ENCODE measurements at regions not wholly inside any gene's neighbourhood (a gene's known extent, or its start where the extent isn't known, plus 50 kb on each side); places are given as distances from the start of the nearest gene placed in this dataset.

DNA sequence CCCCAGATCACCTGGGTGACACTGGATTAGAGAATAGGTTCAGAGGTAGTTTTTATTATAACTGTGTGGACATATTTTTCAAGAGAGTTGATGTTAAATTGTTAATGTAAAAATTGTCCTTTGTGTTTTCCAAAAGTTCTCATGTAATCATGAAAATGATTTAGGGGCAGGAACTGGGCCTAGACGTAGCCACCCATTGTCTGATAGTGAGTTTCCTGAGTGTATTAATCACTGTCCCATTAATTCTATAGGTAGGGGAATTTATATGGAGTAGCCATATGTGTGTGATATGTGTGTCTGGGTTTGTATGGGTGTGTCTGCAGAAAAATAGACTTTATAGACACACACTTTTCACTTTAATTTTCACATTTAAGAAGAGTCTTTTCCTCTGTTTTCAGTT lies 144.6 kb upstream of the RAI14 start:
- FAIRE-seq, result no peak

DNA sequence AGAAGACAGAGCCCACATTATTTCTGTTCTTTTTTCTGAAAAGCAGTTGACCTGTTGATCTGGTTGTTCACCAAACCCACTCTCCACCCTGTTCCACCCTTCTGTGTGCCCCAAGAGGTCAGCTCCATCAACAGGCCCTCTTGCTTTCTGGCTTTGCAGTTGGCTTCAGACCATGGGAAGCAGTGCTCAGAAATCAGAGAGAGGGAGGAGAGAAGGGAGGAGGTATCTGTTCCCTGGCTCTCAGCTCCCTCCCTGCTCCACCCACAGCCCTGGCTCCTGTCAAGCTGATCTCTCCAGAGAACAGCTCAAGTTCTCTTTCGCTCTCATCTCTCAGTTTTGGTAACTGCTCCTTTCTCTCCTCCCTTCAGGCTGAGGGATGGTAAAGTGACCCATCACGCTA lies 144.2 kb upstream of the RAI14 start:
- FAIRE-seq, result no peak

DNA sequence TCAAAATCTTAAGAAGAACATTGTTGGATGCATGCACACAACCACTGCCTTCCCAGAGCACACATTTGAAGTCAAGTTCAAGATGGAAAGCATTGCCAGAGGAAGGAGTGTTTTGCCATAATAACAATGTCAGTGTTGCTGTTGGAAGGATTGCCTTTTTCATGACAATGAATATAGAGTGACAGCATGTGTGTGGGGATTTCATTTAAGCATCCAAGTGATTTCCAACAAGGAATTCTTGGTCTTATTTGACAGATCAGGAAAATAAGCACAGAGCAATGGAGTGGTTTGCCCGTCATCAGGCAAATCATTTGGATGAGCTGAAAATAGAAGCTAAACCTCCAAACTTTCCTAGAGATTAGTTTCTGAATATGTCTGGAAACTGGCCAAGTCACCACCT lies 140.0 kb upstream of the RAI14 start:
- no peak for FAIRE-seq

DNA sequence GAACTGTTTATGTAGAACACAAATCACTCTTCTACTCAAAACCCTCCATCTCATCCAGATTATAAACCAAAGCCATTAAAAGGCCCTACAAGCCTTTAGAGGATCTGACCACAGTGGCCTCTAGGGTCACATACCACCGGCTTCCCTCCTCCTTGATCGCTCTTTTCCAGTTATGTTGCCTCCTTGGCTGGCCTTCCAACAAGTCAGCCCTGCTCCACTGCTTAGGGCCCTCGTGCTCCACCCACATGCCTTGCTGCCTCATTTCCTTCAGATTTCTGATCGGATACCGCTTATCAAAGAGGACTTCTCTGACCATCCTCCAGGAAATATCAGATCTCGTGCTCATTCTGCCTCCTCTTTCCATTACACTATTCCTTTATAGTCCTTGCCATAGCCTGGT lies 139.4 kb upstream of the RAI14 start:
- FAIRE-seq, result no peak

DNA sequence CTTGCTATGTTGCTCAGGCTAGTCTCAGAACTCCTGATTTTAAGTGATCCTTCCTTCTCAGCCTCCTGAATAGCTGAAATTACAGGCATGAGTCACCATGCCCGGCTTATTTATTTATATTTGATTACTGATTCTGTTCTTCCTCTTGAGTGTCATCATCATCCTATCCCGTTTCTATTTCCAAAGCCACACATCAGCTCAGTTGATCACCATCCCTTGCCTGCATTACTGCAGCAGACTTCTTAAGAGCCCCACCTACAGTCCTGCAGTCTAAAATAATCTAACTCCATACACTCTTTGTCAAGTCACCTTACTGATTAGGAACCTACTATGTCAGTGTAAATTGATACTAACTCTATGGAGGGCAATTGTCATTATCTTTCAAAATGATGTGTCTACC lies 138.9 kb upstream of the RAI14 start:
- no peak for FAIRE-seq

DNA sequence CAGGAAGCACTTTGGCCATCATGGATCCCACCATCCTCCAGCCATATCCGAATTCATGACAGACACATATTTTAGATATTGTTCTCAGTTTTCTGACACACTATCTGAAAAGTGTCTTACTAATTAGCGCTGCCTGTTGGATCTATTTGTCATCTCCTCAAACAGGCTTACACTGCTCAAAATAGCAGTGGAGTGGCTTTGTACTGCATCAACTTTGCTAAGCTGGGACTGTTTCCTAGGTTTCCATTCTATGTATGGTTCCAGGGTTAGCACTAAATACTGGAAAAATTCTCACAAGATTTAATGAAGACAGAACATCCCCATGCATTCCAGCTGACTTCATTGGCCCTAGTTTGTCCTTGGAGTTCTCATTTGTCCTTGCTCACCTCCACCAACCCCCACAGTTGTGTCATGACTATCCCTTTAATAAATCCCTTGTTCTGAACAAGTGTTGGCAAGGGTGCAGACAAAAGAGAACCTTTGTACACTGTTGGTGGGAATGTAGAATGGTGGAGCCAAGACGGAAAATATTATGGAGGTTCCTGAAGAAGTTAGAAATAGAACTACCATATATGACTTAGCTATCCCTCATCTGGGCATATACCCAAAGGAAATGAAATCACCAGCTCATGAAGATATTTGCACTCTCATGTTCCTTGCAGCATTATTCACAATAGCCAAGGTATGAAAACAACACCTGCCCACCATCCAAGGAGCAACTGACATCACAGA lies 136.5 kb upstream of the RAI14 start:
- FAIRE-seq, result no peak

DNA sequence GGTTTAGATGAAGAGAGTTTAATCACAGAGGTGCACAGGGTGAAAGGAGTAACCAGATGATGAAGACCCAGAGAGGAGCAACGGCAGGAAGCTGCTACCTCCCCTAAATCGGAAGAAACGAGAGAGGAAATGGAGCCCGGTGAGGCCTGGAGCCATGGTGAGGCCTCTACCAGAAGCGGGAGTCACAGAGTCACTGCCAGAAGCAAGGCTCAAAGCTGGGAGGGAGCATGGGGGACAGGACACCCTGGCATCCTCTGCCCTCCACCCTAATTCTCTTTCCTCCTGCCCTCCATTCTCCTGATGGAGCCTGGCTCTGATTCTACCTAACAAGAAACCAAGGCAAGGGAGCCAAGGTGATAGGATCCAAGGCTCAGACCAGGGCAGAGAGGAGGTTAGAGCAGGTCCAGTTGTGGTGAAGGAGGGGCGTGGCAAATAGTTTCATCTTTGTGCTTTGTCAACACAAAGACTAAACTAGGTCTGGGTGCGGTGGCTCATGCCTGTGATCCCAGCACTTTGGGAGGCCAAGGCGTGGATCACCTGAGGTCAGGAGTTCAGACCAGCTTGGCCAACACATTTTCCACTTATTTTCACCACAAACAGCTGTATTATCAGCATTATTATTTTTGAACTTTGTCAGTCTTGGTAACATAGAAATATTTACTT lies 134.4 kb upstream of the RAI14 start:
- FAIRE-seq, result no peak

DNA sequence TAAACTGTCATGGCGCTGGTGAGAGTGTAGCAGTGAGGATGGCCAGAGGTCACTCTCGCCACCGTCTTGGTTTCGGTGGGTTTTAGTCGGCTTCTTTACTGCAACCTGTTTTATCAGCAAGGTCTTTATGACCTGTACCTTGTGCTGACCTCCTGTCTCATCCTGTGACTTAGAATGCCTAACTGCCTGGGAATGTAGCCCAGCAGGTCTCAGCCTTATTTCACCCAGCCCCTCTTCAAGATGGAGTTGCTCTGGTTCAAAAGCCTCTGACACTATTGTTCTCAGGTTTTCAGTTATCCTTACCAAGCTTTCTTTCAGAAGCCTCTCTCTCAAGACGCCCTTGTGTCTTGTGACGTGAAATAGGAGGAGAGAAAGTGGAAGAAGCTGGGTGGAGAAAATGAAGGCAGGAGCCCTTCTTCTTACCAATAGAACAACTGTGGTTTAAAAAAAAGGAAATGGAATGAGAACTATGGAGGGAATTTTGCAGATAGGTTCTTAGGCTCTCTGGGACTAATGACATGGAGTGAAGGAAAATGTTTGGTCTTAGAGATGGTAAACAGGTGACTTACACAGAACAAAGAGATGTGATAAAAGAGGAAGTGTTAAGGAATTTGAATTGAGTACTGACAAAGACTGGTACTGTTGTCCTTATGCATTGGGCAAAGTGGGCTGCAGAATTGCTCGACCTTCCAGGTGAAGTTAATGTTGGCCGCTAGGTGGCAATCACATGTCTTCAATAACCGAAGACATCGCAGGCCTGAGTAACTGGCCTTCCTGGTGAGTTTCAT lies 133.3 kb upstream of the RAI14 start:
- FAIRE-seq, result no peak

DNA sequence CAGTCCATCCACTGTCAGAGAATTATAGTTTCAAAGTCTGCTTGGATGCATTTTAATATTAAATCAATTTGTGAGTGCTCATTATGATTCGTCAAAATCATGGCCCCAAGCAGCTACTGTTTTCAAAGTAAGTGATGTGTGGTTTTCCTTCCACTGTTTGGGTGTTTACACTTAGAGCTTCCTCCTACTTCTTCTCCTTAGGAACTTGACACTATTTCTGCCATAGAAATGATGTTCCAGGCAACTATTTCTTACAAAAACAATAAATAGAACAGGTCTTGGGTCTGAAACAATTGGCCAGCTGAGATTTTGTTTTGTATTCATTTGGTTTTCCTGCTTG lies 132.8 kb upstream of the RAI14 start:
- no peak for FAIRE-seq

DNA sequence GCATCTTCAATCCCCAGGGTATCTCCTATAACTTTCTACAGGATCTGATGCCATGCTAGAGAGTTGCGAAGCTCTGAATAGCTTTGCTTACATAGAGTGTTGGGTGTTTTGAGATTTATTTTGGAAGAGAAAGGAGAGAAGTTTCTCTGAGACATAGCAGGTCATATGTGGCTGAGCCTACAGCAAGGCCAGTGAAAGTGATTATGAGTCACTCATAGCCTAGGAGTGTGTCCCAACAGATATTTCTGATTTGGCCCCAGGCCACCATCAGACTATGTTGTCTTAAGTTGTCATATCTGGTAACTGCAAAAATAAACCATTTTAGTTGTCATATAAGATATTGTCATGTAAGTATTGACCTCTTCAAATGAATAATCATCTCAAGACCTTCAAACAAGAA lies 132.0 kb upstream of the RAI14 start:
- FAIRE-seq, result no peak

DNA sequence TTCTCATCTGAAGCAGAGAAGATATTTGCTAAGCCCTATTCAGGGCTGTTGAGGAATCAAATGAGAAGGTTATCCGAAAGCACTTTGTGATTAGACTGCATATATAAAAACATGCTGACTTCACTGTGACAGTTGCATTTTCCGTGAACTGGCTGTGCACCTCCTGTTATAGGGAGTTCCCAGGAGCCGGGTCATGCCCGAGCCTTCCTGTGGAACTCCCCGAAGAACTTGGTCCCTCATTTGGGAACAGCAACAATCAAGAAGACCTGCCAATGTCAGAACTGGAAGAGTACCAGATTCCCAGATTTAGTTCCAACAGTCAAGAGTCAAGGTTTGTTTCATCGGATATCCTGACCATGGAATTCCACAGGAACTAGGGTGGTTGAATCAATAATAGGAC lies 130.4 kb upstream of the RAI14 start:
- no peak for FAIRE-seq

DNA sequence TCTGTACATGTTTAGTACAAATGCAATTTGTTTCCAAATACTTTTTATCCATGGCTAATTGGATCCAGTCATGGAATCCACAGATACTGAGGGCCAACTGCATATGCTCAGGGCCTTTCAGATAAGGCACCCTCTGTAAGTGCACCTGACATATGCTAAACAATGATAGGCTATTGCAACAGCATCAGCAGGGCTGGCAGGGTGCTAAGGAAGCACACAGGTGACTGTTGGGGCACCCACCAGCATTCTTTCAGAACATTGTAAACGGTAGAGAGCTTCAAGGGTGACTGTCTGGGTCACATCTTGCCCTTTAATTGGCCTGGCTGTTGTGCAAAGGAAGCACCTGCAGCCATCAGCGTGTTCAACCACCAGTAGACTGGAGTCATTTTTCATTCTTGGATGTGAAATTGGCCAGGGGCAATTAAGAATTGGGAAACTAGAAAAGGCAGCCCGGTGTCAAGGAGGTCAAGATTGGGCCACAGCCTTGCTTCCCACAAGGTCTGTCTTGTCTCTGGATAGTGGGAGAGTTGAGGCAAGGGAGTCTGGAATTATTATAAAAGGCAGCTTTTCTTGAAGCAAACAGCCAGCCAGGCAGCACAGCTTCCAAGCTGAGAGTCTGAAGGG lies 129.3 kb upstream of the RAI14 start:
- FAIRE-seq, result no peak

DNA sequence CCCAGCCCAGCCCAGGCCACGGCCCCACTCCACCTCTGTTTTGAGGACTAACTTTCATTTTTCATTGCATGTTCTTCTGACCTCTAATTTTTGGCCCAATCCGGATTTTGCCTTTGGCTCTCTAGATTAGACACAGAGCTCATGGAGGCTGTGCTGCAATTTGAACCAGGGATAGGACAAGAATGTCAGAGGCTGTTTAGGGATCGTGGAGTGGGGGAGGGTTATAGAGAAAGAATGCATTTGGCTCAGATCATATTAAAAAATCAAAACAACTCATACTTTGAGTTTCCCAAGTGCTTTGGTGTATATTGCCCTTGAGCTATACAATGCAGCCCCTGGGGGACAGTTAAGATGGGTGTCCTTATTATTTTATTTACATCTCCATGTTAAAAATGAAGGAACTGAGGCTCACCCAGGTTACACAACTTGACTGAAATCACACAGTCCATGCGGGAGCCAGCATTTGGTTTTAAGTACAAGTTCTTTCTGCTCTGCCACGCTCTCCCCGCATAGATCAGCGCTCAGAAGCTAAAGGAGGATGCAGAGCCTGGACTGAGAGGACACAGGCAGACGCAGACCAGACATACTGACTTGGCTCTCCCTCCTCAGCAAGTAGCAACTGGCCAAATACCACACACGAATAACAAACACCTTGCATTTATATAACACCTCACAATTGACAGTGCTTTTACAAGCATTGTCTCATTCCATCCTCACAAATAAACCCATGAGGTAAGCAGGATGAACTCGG lies 126.4 kb upstream of the RAI14 start:
- FAIRE-seq, result no peak

DNA sequence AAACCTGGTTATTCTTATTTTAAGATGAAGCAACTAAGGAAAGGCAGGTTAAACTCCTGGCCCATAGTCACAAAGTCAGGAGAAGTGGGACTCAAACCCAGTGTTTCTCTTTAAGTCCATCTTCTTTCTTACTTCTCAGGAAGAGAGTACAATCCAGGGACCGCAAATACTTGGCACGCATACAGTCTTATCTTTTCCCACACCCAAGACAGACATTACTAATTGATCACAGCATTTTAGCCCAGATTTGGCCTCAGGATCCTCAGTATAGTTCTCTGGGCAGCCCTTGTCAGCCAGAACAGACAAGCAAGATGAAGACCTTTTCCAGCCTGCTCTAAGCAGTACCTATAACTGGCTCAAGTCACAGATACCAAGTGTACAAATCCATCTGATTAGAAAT lies 125.5 kb upstream of the RAI14 start:
- FAIRE-seq, result no peak

DNA sequence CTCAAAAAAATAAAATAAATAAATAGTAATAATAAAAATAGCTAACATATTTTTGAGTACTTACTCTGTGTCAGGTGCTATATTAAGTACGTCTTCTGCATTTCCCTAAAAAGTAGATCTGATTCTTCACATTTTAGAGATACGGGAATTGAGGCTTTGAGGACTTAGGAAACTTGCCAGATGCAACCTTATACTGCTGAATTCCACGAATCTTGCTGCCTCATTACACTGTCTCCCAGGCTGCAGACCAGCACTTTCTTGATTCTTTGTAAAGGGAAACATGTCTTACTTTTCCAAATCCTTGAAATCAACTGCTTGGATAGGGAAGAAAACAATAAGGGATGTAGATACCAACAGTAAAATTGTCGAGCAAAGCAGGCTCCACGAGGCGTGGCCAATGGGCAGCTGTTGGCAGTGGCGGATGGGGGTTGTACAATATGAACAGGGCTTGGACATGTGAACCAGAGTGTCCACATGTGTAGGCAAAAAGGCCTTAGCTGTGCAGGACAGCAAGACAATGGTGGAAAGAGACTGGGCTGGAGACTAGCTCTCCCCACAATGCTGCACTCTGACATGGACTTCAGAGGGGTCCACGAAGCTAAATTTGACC lies 124.3 kb upstream of the RAI14 start:
- no peak for FAIRE-seq

DNA sequence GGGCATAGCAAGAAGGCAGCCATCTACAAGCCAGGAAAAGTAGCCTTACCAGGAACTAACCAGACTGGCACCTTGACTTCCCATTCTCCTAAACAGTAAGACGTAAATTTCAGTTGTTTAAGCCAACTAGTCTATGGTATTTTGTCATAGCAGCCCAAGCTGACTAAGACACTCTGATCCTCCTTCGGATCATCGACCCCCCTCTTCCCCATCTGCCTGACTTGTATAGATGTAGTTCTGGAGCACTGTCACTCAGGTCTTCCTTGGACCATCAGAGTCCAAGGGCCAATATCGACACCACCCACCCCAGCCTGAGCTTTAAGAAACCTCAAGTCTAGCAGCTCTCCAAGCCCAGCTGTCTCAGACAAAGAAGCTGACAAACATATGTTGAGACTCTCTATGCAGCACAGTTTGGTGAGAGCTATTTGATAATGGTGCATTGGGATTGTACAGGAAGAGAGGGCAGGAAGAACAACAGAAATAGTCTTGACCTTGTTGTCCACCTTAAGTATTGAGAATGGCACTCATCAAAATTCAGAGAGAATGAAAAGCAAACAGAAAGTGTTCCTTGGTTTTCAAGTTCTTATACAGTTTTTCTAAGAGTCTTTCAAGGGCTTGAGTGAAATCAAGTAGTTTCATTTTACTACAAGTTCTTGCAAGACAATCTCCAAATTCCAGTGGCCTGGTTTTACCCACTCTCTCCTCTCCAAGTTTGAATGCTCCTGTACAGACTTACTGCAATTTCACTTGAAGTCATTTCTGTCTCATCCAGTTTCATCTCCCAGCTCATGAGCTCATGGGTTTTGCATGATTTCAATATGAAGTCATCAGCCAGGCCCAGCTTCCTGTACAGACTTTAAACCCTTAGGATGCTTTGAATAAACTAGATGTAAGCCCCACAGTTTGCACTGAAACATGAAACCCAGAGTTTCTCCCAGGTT lies 122.3 kb upstream of the RAI14 start:
- no peak for FAIRE-seq

DNA sequence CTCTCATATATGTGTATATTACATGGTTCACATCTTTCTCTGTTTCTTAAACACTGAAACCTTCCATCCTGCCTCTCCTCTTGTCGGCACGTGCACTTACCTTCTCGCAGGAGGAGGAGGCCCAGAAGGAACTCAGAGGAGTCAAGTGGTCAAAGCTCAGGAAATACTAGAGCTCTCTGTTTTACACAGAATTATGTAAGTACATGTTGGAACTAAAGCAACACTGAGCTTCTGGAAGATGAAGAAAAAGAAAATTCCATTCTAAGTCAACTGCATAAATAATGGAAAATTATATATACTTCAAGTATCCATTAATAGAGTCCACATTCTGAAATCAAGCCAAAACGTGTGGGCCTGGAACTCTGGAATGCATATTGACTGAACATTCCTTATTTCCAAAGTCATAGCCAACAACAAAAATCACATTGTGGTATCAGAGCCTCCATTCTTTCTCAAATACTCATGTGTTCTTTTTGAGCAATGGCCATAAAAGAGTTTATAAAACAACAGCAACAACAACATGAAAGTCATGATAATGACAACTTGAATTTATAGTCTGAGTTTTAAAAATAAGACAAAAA lies 121.5 kb upstream of the RAI14 start:
- FAIRE-seq, result no peak

DNA sequence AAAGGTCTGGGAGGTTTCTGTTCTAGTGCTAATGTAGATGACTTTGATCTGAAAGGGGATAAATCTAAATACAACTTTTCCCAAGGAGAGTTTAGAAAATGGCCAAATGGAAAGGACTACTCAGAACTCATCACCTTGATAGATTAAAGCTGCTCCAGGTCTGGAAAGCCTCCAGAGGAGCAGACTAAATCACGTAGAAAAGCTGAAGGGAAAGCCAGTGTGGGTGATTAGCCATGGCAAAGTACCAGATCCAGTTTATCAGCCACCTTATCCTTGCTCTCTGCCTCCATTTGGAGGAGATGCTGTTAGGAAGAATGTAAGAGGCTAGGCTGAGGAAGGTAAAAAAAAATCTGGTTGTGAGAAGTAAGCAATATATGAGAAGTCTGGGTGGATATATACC lies 120.7 kb upstream of the RAI14 start:
- FAIRE-seq, result no peak

DNA sequence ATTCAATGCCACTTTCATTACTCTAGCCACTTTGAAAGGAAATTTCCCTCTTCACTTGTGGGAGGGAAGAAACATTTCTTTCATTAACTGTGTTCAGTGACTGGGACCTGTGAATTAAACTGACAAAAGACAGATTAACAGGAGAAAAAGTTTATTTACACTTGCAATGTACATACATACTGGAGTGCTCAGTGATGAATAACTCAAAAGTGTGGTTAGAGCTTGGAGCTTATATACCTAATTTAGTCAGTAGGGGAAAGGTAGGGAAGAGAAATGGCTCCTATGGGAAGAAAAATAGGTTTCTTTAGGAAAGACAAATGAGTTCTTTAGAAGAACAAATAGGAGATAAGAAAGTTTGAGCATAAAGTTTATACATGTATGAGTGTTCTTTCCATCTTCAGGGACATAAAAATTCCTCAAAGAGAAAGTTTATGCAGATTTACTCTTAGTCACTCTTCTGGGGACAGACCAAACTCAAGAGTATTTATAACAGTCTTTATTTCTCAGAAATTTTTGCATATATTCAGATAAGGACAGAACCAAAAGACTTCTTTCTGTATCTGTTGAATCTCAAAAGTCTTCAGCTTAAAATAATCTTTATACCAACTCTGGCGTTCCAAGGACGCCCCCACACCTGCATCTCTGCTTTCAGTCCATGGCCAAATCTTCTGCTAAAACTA lies 120.0 kb upstream of the RAI14 start:
- no peak for FAIRE-seq

DNA sequence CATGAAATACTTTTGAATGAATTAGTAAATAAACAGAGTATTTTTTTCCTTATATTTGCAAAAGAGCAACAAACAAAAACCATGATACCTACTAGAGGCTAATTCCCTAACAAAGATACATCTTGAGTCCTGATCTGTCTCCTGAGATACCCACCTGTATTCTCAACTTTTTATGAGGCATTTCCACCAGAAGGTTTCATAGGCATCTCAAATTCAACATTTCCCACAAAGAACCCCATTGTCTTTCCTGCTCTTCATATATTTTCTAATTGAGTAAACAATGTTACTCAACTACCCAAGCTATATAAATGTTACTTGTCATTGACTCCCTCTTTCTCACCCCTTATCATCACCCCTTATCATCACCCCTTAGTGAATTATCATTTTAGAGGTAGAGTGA lies 119.4 kb upstream of the RAI14 start:
- FAIRE-seq, result no peak
